HCT116 (cell line): ENCODE measurements at regions not wholly inside any gene's neighbourhood (a gene's known extent, or its start where the extent isn't known, plus 50 kb on each side); places are given as distances from the start of the nearest gene placed in this dataset.

ENCODE experiments used
- ATAC-seq: fragments of 200-7000 bp; cut with Tn5 transposase; 2 replicates; pipeline ENCODE4 v1.9.1; 2020; ENCODE audit warnings: mild to moderate bottlenecking, moderate library complexity
- BruUV-seq: library from RNA; stranded (reverse); fragments of 400-500 nt; replicated peaks from 2 replicates; lab custom pipeline; 2021; lab: Mats Ljungman, UMichigan
- CTCF ChIA-PET: fragments of 300-600 bp; sonication (Branson Sonifier 250); formaldehyde crosslinking; loops from one replicate; lab custom pipeline; 2021; ENCODE audit warnings: antibody characterized with exemption; lab: Charles Lee
- POLR2A ChIA-PET: fragments of 300-600, 350-600 bp; sonication (Branson Sonifier 250); formaldehyde crosslinking; loops from one replicate; lab custom pipeline; 2021; ENCODE audit warnings: antibody characterized with exemption; lab: Charles Lee
- RAD21 ChIA-PET, 2 experiments: fragments of 300-600 bp; sonication (Branson Sonifier 250); formaldehyde crosslinking; loops; one replicate each; lab custom pipeline; 2023; ENCODE audit warnings: low total read pairs in 2 of 2; ENCODE audit not compliant: uncharacterized antibody in 2 of 2, unreplicated experiment in 2 of 2, low non-redundant PET in 1 of 2; lab: Charles Lee
- DNase-seq: peaks from one replicate; pipeline ENCODE4 v3.0.0-alpha.2; 2010; ENCODE audit warnings: low read depth, low spot score
- H2AFZ ChIP-seq: fragments of 200-600 bp; shearing (Covaris generic), sonication (generic); 2 replicates; pipeline ENCODE4 v1.6.1; 2017; ENCODE audit warnings: low read depth, mixed run types, mixed read lengths, antibody characterized with exemption, low read length; ENCODE audit not compliant: poor library complexity, severe bottlenecking
- H3K27ac ChIP-seq: 2 replicates; pipeline ENCODE4 v1.5.1; 2012; ENCODE audit warnings: low read depth, low read length
- H3K27me3 ChIP-seq: fragments of 200-600 bp; sonication (generic); 2 replicates; pipeline ENCODE4 v1.6.1; 2016; ENCODE audit warnings: mixed run types, low read length, mixed read lengths; ENCODE audit not compliant: insufficient read depth
- H3K36me3 ChIP-seq, 2 experiments: fragments of 200-500 bp in 1 of 2; fragments of 200-600 bp in 1 of 2; sonication (Bioruptor generic) in 1 of 2; sonication (generic) in 1 of 2; 2 replicates each; pipeline versions ENCODE4 v1.5.1 to v1.6.1; 2014 to 2016; ENCODE audit warnings: low read length in 2 of 2, inconsistent platforms in 1 of 2, mixed read lengths in 1 of 2, mixed run types in 1 of 2; ENCODE audit not compliant: insufficient read depth in 2 of 2, control insufficient read depth in 1 of 2
- H3K4me1 ChIP-seq, 2 experiments: fragments of 200-600 bp in 1 of 2; sonication (generic) in 1 of 2; 2 replicates each; pipeline versions ENCODE4 v1.5.1 to v1.6.1; 2012 to 2017; ENCODE audit warnings: low read length in 2 of 2, inconsistent platforms in 1 of 2, mild to moderate bottlenecking in 1 of 2, mixed read lengths in 1 of 2, mixed run types in 1 of 2, moderate library complexity in 1 of 2; ENCODE audit not compliant: insufficient read depth in 2 of 2, control insufficient read depth in 1 of 2
- H3K4me2 ChIP-seq: fragments of 200-600 bp; sonication (generic); 2 replicates; pipeline ENCODE4 v1.6.1; 2017; ENCODE audit warnings: mixed run types, low read length, mixed read lengths
- H3K4me3 ChIP-seq, 2 experiments: fragments of 200-600 bp in 1 of 2; sonication (generic) in 1 of 2; replicated peaks in 1 of 2; 2 replicates each; pipeline ENCODE4 v1.5.1; 2011 to 2016; ENCODE audit warnings: low read length in 2 of 2, control low read depth in 1 of 2, low read depth in 1 of 2, mild to moderate bottlenecking in 1 of 2, mixed read lengths in 1 of 2, mixed run types in 1 of 2
- H3K79me2 ChIP-seq: fragments of 200-600 bp; sonication (generic); 2 replicates; pipeline ENCODE4 v1.6.1; 2017; ENCODE audit warnings: mild to moderate bottlenecking, mixed run types, low read length, moderate library complexity, mixed read lengths; ENCODE audit not compliant: insufficient read depth
- H3K9ac ChIP-seq: fragments of 200-600 bp; sonication (generic); 2 replicates; pipeline ENCODE4 v1.6.1; 2016; ENCODE audit warnings: low read length, mixed read lengths
- H3K9me2 ChIP-seq: fragments of 200-600 bp; sonication (generic), shearing (Covaris generic); 2 replicates; pipeline ENCODE4 v1.6.1; 2017; ENCODE audit warnings: mixed run types, mild to moderate bottlenecking, moderate library complexity; ENCODE audit not compliant: insufficient read depth
- H3K9me3 ChIP-seq, 2 experiments: fragments of 200-500 bp in 1 of 2; fragments of 200-600 bp in 1 of 2; sonication (Bioruptor generic) in 1 of 2; sonication (generic) in 1 of 2; 2 replicates each; pipeline ENCODE4 v1.6.1; 2014 to 2017; ENCODE audit warnings: low read length in 2 of 2, mixed read lengths in 2 of 2, inconsistent platforms in 1 of 2, low read depth in 1 of 2, mild to moderate bottlenecking in 1 of 2, mixed run types in 1 of 2, moderate library complexity in 1 of 2; ENCODE audit not compliant: control insufficient read depth in 1 of 2, insufficient read depth in 1 of 2
- H4K20me1 ChIP-seq: fragments of 200-600 bp; sonication (generic), shearing (Covaris generic); 2 replicates; pipeline ENCODE4 v1.6.1; 2017; ENCODE audit warnings: mixed run types, mild to moderate bottlenecking, moderate library complexity; ENCODE audit not compliant: insufficient read depth
- JUND ChIP-seq: IDR thresholded peaks from 2 replicates; pipeline ENCODE4 v1.6.1; 2012
- POLR2AphosphoS5 ChIP-seq: IDR thresholded peaks from 2 replicates; pipeline ENCODE4 v1.6.1; 2011; ENCODE audit warnings: mild to moderate bottlenecking, low read depth, low read length, moderate library complexity
- SIN3A ChIP-seq: IDR thresholded peaks from 2 replicates; pipeline ENCODE4 v1.6.1; 2012; ENCODE audit warnings: low read depth
- SP1 ChIP-seq: IDR thresholded peaks from 2 replicates; pipeline ENCODE4 v1.6.1; 2012; ENCODE audit warnings: low read depth
- SRF ChIP-seq: IDR thresholded peaks from 2 replicates; pipeline ENCODE4 v1.6.1; 2012; ENCODE audit warnings: low read depth
- TCF7L2 ChIP-seq: IDR thresholded peaks from 2 replicates; pipeline ENCODE4 v1.7.0; 2011; ENCODE audit warnings: borderline replicate concordance, inconsistent platforms; ENCODE audit not compliant: insufficient read depth, insufficient read length; ENCODE audit errors: extremely low read depth
- ZFX ChIP-seq: fragments of 450-650 bp; IDR thresholded peaks from 2 replicates; pipeline ENCODE4 v1.6.1; 2017
- intact Hi-C: fragments of 100-400 bp; cut with micrococcal nuclease; formaldehyde crosslinking; loops from 2 replicates; pipeline ENCODE4 v1.10.0; 2022
- TF ChIP-seq, protein P1 (sequence below), 3 experiments: fragments of 200-600 bp in 1 of 3; sonication (generic) in 1 of 3; IDR thresholded peaks in 2 of 3; conservative IDR thresholded peaks in 1 of 3; 2 replicates each; pipeline ENCODE4 v1.5.1; 2012 to 2017; ENCODE audit warnings: low read depth in 2 of 3, low read length in 2 of 3, antibody characterized with exemption in 1 of 3, borderline replicate concordance in 1 of 3, control low read depth in 1 of 3, mild to moderate bottlenecking in 1 of 3, mixed read lengths in 1 of 3, mixed run types in 1 of 3, moderate library complexity in 1 of 3; ENCODE audit not compliant: insufficient read depth in 1 of 3
- TF ChIP-seq, protein P2 (sequence below): IDR thresholded peaks from 2 replicates; pipeline ENCODE4 v1.6.1; 2011; ENCODE audit warnings: mild to moderate bottlenecking, low read length, moderate library complexity; ENCODE audit not compliant: insufficient replicate concordance; ENCODE audit errors: extremely low read depth
- TF ChIP-seq, protein P3 (sequence below): IDR thresholded peaks from 2 replicates; pipeline ENCODE4 v1.6.1; 2012; ENCODE audit warnings: low read depth

DNA sequence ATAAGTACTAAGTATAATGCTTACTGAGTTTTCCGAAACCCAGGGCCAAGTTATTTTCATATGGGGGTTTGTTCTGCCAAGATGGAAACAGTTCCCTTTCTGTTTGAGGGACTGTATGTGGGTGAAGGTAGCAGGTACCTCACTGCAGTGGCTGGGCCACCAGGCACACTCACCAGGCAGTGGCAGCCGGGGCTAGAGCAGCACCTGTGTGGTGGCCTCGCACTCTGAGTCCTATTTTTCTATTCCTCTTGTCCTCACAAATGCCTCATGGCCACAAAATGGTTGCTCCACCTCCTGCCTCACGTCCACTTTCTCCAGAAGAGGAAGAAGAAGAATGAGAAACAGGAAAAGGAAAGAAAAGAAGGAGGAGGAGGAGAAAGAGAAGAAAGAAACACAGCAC lies 167.3 kb upstream of the SHH start:
- H3K9ac ChIP-seq, result no peak overlapping the region
- no peaks in the 10 kb centered on the region for H3K4me1 ChIP-seq
- DNase-seq (no peak), ATAC-seq (no peak)
- peaks cover 24% of the 10 kb centered on the region; the same call in 1 of the 2 replicates for H3K27me3 ChIP-seq
- no peaks in the 10 kb centered on the region for H3K9me3 ChIP-seq
- no peak overlapping the region for H2AFZ ChIP-seq
- no peak overlapping the region for H3K4me3 ChIP-seq
- no peaks in the 10 kb centered on the region for H3K36me3 ChIP-seq
- ChIA-PET CTCF (no interaction called here), RAD21 (no interaction called here), POLR2A (no interaction called here)
- TF ChIP-seq SRF (no peak), TCF7L2 (no peak), POLR2AphosphoS5 (no peak), SIN3A (no peak), ZFX (no peak), JUND (no peak), SP1 (no peak)
- TF ChIP-seq, protein P1, sequence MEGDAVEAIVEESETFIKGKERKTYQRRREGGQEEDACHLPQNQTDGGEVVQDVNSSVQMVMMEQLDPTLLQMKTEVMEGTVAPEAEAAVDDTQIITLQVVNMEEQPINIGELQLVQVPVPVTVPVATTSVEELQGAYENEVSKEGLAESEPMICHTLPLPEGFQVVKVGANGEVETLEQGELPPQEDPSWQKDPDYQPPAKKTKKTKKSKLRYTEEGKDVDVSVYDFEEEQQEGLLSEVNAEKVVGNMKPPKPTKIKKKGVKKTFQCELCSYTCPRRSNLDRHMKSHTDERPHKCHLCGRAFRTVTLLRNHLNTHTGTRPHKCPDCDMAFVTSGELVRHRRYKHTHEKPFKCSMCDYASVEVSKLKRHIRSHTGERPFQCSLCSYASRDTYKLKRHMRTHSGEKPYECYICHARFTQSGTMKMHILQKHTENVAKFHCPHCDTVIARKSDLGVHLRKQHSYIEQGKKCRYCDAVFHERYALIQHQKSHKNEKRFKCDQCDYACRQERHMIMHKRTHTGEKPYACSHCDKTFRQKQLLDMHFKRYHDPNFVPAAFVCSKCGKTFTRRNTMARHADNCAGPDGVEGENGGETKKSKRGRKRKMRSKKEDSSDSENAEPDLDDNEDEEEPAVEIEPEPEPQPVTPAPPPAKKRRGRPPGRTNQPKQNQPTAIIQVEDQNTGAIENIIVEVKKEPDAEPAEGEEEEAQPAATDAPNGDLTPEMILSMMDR (IDR thresholded peaks at IDR 0.05 in 2 of 3, conservative IDR thresholded peaks at IDR 0.05 in 1 of 3; ENCODE audit: borderline replicate concordance in 1 of 3, insufficient read depth in 1 of 3, low read depth in 2 of 3, low read length in 2 of 3), result no peak
- TF ChIP-seq, protein P2, sequence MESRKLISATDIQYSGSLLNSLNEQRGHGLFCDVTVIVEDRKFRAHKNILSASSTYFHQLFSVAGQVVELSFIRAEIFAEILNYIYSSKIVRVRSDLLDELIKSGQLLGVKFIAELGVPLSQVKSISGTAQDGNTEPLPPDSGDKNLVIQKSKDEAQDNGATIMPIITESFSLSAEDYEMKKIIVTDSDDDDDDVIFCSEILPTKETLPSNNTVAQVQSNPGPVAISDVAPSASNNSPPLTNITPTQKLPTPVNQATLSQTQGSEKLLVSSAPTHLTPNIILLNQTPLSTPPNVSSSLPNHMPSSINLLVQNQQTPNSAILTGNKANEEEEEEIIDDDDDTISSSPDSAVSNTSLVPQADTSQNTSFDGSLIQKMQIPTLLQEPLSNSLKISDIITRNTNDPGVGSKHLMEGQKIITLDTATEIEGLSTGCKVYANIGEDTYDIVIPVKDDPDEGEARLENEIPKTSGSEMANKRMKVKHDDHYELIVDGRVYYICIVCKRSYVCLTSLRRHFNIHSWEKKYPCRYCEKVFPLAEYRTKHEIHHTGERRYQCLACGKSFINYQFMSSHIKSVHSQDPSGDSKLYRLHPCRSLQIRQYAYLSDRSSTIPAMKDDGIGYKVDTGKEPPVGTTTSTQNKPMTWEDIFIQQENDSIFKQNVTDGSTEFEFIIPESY, result no peak
- TF ChIP-seq, protein P3, sequence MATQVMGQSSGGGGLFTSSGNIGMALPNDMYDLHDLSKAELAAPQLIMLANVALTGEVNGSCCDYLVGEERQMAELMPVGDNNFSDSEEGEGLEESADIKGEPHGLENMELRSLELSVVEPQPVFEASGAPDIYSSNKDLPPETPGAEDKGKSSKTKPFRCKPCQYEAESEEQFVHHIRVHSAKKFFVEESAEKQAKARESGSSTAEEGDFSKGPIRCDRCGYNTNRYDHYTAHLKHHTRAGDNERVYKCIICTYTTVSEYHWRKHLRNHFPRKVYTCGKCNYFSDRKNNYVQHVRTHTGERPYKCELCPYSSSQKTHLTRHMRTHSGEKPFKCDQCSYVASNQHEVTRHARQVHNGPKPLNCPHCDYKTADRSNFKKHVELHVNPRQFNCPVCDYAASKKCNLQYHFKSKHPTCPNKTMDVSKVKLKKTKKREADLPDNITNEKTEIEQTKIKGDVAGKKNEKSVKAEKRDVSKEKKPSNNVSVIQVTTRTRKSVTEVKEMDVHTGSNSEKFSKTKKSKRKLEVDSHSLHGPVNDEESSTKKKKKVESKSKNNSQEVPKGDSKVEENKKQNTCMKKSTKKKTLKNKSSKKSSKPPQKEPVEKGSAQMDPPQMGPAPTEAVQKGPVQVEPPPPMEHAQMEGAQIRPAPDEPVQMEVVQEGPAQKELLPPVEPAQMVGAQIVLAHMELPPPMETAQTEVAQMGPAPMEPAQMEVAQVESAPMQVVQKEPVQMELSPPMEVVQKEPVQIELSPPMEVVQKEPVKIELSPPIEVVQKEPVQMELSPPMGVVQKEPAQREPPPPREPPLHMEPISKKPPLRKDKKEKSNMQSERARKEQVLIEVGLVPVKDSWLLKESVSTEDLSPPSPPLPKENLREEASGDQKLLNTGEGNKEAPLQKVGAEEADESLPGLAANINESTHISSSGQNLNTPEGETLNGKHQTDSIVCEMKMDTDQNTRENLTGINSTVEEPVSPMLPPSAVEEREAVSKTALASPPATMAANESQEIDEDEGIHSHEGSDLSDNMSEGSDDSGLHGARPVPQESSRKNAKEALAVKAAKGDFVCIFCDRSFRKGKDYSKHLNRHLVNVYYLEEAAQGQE, result no peak
- H3K27ac ChIP-seq, result no peak overlapping the region
- no TSS peak for BruUV-seq
- no peaks in the 10 kb centered on the region for H4K20me1 ChIP-seq
- H3K4me2 ChIP-seq, result no peak overlapping the region
- H3K9me2 ChIP-seq, result no peaks in the 10 kb centered on the region
- intact Hi-C loops, result no loop called here
- no peaks in the 10 kb centered on the region for H3K79me2 ChIP-seq
